ENCODE measurements at regions not wholly inside any gene's neighbourhood (a gene's known extent, or its start where the extent isn't known, plus 50 kb on each side); places are given as distances from the start of the nearest gene placed in this dataset.

GRCh38 chr3:109707617-109708016 lies 370.3 kb upstream of the DPPA4 start:
- no peak overlapping the region for H3K4me3 ChIP-seq (ENCODE audit: low read depth, low read length)
- no peak for DNase-seq (ENCODE audit: low read depth, low spot score)
- TF ChIP-seq, protein P1, sequence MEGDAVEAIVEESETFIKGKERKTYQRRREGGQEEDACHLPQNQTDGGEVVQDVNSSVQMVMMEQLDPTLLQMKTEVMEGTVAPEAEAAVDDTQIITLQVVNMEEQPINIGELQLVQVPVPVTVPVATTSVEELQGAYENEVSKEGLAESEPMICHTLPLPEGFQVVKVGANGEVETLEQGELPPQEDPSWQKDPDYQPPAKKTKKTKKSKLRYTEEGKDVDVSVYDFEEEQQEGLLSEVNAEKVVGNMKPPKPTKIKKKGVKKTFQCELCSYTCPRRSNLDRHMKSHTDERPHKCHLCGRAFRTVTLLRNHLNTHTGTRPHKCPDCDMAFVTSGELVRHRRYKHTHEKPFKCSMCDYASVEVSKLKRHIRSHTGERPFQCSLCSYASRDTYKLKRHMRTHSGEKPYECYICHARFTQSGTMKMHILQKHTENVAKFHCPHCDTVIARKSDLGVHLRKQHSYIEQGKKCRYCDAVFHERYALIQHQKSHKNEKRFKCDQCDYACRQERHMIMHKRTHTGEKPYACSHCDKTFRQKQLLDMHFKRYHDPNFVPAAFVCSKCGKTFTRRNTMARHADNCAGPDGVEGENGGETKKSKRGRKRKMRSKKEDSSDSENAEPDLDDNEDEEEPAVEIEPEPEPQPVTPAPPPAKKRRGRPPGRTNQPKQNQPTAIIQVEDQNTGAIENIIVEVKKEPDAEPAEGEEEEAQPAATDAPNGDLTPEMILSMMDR (IDR thresholded peaks at IDR 0.05; ENCODE audit: low read depth, low read length) = no peak
- in situ Hi-C loops (cut with HindIII; ENCODE audit: low sequenced_read_pairs) = no loop called here

DNA sequence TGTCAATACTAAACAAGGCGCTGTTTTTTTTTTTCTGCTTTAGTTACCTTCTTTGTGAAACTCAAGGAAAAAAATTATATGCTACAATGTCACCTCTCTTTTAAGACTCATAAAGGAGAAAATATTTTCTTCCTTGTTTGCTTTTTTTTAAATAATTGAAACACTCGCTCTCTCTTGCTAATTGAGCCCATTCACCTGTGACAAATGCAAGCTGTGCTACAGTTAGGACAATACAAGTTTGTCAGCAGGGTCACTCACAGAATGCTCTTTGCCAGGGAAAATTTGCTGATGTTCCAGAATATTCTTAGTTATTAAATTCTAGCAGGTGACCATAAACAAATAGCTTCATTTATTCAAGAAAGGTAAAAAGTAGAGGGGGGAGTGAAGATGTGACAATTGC lies 375.9 kb upstream of the DPPA4 start:
- in situ Hi-C loops (cut with HindIII; ENCODE audit: low sequenced_read_pairs) = no loop called here
- DNase-seq (ENCODE audit: low read depth, low spot score) = no peak
- no peak overlapping the region for H3K4me3 ChIP-seq (ENCODE audit: low read depth, low read length)
- TF ChIP-seq, protein P1 (IDR thresholded peaks at IDR 0.05; ENCODE audit: low read depth, low read length) = no peak

- TF ChIP-seq, protein P1 (IDR thresholded peaks at IDR 0.05; ENCODE audit: low read depth, low read length) = no peak
- in situ Hi-C loops (cut with HindIII; ENCODE audit: low sequenced_read_pairs) = no loop called here
- no peak overlapping the region for H3K4me3 ChIP-seq (ENCODE audit: low read depth, low read length)
- DNase-seq (ENCODE audit: low read depth, low spot score) = no peak
Measured at GRCh38 chr3:109715707-109716106, 378.4 kb upstream of the DPPA4 start.

GRCh38 chr3:109718850-109719249 lies 381.5 kb upstream of the DPPA4 start:
- in situ Hi-C loops (cut with HindIII; ENCODE audit: low sequenced_read_pairs) = no loop called here
- TF ChIP-seq, protein P1 (IDR thresholded peaks at IDR 0.05; ENCODE audit: low read depth, low read length) = no peak
- DNase-seq (ENCODE audit: low read depth, low spot score) = no peak
- H3K4me3 ChIP-seq (ENCODE audit: low read depth, low read length) = no peak overlapping the region

DNA sequence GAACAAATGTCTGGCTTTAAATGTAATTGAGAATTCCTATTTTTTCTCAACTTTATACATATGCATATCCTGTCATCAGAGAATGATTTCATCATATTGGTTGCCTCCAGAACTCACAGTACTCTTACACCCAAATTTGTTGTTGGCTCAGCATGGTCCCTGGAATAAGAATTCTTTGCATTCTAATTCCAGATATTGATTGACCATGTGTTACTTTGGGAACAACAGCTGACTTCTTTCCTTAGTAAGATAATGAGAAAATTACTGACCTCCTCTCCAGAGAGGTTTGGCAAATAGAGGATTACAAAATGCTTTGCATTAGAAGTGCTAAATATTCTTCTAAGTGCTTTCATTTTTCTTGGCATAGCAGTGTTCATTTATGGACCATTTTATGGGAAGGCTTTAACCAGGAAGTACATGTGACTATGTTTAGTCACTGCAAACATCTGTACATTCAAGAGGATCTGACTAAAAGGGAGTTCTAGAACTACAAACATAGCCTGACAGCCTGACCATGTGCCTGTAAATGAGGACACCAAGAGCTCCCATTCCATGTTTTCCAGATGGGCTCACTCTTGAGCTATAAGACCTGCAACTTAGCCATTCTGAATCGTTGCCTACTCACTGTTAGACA lies 391.6 kb upstream of the DPPA4 start:
- no peak overlapping the region for H3K4me3 ChIP-seq (ENCODE audit: low read depth, low read length)
- in situ Hi-C loops (cut with HindIII; ENCODE audit: low sequenced_read_pairs) = no loop called here
- DNase-seq (ENCODE audit: low read depth, low spot score) = no peak
- TF ChIP-seq, protein P1 (IDR thresholded peaks at IDR 0.05; ENCODE audit: low read depth, low read length) = no peak

- in situ Hi-C loops (cut with HindIII; ENCODE audit: low sequenced_read_pairs) = no loop called here
- TF ChIP-seq, protein P1 (IDR thresholded peaks at IDR 0.05; ENCODE audit: low read depth, low read length) = peak; percentile 91
- H3K4me3 ChIP-seq (ENCODE audit: low read depth, low read length) = no peak overlapping the region
- DNase-seq (ENCODE audit: low read depth, low spot score) = peak; percentile 69
Measured at GRCh38 chr3:109731639-109732473, 394.5 kb upstream of the DPPA4 start.
